ENCODE measurements at regions not wholly inside any gene's neighbourhood (a gene's known extent, or its start where the extent isn't known, plus 50 kb on each side); places are given as distances from the start of the nearest gene placed in this dataset.

DNA sequence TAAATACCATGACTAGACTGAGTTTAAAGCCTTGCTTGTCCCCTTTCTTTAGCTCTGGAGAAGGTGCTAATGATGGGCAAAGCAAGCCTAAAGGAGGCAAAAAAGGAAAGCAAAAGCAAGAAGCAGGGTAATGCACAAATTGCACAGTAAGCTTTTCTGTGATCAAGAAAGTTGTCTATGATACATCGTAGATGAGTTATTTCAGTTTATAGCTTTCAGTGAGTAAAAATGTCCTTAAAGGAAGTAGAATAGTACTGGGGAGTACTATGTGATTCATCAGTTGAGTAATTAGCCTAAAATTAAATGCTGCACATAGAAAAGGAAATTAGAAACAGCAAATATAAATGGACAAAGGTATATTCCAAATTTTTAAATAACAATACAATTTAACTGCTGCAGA is 50.2 kb upstream of the PDE5A start:
- Histone ChIP-seq H3K9ac (ENCODE audit: low read length) (no peak overlapping the region), H3K79me2 (replicated peaks; ENCODE audit: insufficient read depth, low read length) (no peaks in the 10 kb centered on the region), H3K4me3 (ENCODE audit: low read length) (no peak overlapping the region), H3K36me3 (ENCODE audit: insufficient read depth, low read length) (no peaks in the 10 kb centered on the region), H3K9me2 (ENCODE audit: insufficient read depth, low read length) (no peaks in the 10 kb centered on the region), H3K9me3 (ENCODE audit: low read length) (no peaks in the 10 kb centered on the region), H2AFZ (ENCODE audit: low read depth, low read length) (no peak overlapping the region), H4K20me1 (ENCODE audit: insufficient read depth) (no peaks in the 10 kb centered on the region), H3K4me2 (ENCODE audit: low read length) (no peak overlapping the region), H3K27me3 (ENCODE audit: insufficient read depth, low read depth, low read length) (no peaks in the 10 kb centered on the region), H3K27ac (ENCODE audit: low read length) (no peak overlapping the region), H3F3A (ENCODE audit: insufficient read depth, low read length, poor library complexity, severe bottlenecking) (no peaks in the 10 kb centered on the region)
- TF ChIP-seq EP300 (conservative IDR thresholded peaks at IDR 0.05; ENCODE audit: poor library complexity, severe bottlenecking) = no peak
- TF ChIP-seq TAF1 (IDR thresholded peaks at IDR 0.05; ENCODE audit: low read depth) = no peak
- TF ChIP-seq, protein P1, sequence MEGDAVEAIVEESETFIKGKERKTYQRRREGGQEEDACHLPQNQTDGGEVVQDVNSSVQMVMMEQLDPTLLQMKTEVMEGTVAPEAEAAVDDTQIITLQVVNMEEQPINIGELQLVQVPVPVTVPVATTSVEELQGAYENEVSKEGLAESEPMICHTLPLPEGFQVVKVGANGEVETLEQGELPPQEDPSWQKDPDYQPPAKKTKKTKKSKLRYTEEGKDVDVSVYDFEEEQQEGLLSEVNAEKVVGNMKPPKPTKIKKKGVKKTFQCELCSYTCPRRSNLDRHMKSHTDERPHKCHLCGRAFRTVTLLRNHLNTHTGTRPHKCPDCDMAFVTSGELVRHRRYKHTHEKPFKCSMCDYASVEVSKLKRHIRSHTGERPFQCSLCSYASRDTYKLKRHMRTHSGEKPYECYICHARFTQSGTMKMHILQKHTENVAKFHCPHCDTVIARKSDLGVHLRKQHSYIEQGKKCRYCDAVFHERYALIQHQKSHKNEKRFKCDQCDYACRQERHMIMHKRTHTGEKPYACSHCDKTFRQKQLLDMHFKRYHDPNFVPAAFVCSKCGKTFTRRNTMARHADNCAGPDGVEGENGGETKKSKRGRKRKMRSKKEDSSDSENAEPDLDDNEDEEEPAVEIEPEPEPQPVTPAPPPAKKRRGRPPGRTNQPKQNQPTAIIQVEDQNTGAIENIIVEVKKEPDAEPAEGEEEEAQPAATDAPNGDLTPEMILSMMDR (IDR thresholded peaks at IDR 0.05; ENCODE audit: poor library complexity, severe bottlenecking) = no peak
- TF ChIP-seq POLR2AphosphoS5 (IDR thresholded peaks at IDR 0.05) = no peak
- TF ChIP-seq EZH2 (IDR thresholded peaks at IDR 0.05; ENCODE audit: borderline replicate concordance, insufficient read depth, low read length, poor library complexity, severe bottlenecking) = no peak
- TF ChIP-seq SMC3 (conservative IDR thresholded peaks at IDR 0.05; ENCODE audit: poor library complexity) = no peak
- no peak for TF ChIP-seq REST (IDR thresholded peaks at IDR 0.05; ENCODE audit: borderline replicate concordance)
- no peak for TF ChIP-seq RAD21 (conservative IDR thresholded peaks at IDR 0.05)
- TF ChIP-seq MXI1 (conservative IDR thresholded peaks at IDR 0.05; ENCODE audit: poor library complexity, severe bottlenecking) = no peak

Small RNAs in the stretch of these regions (small RNA-seq; reads per million reads assigned to genes)
- gene RF00019 = 0 to 1.2 (median 0) reads per million in 3 experiments

All from neural cell (in vitro differentiated cells).